SK-N-SH (cell line): ENCODE measurements at regions not wholly inside any gene's neighbourhood (a gene's known extent, or its start where the extent isn't known, plus 50 kb on each side); places are given as distances from the start of the nearest gene placed in this dataset.

Experiments used
- CTCF ChIA-PET: fragments of 300-600, 350-600 bp; formaldehyde crosslinking; extraction: SDS; loops from one replicate; lab custom pipeline; 2021; lab: Yijun Ruan, JAX
- POLR2A ChIA-PET: fragments of 350-600 bp; sonication (Branson Sonifier 250); formaldehyde crosslinking; extraction: SDS; loops from one replicate; lab custom pipeline; 2020; ENCODE audit warnings: antibody characterized with exemption, inconsistent platforms; lab: Yijun Ruan, JAX
- DNase-seq: peaks from one replicate; pipeline ENCODE4 v3.0.0; 2012
- H2AFZ ChIP-seq: fragments of 200-600 bp; sonication (generic); 2 replicates; pipeline ENCODE4 v1.8.1; 2016; ENCODE audit warnings: antibody characterized with exemption, mild to moderate bottlenecking, low read depth
- H3F3A ChIP-seq: fragments of 200-600 bp; sonication (generic); replicated peaks from 2 replicates; pipeline ENCODE3; 2016; ENCODE audit warnings: antibody characterized with exemption, mild to moderate bottlenecking; ENCODE audit not compliant: insufficient read depth
- H3K27ac ChIP-seq, 2 experiments: fragments of 200-500 bp in 1 of 2; fragments of 200-600 bp in 1 of 2; sonication (Bioruptor generic) in 1 of 2; sonication (generic), shearing (Covaris generic) in 1 of 2; 2 replicates each; pipeline versions ENCODE4 v1.5.1 to v1.6.1; 2014 to 2016; ENCODE audit warnings: low read depth in 2 of 2, inconsistent platforms in 1 of 2, low read length in 1 of 2, mild to moderate bottlenecking in 1 of 2, mixed read lengths in 1 of 2
- H3K27me3 ChIP-seq: fragments of 200-600 bp; sonication (generic), shearing (Covaris generic); 2 replicates; pipeline ENCODE4 v1.6.1; 2016; ENCODE audit warnings: mixed run types; ENCODE audit not compliant: insufficient read depth
- H3K36me3 ChIP-seq, 2 experiments: fragments of 200-500 bp in 1 of 2; fragments of 200-600 bp in 1 of 2; sonication (Bioruptor generic) in 1 of 2; sonication (generic) in 1 of 2; replicated peaks in 1 of 2; 2 replicates each; pipeline versions ENCODE3 to v1.5.1; 2014 to 2016; ENCODE audit warnings: low read length in 1 of 2, mild to moderate bottlenecking in 1 of 2; ENCODE audit not compliant: insufficient read depth in 2 of 2, control insufficient read depth in 1 of 2
- H3K4me1 ChIP-seq, 2 experiments: fragments of 200-500 bp in 1 of 2; fragments of 200-600 bp in 1 of 2; sonication (Bioruptor generic) in 1 of 2; sonication (generic), shearing (Covaris generic) in 1 of 2; 2 replicates each; pipeline versions ENCODE4 v1.5.1 to v1.6.1; 2014 to 2016; ENCODE audit warnings: low read depth in 1 of 2, low read length in 1 of 2, mixed run types in 1 of 2; ENCODE audit not compliant: insufficient read depth in 2 of 2, control insufficient read depth in 1 of 2
- H3K4me2 ChIP-seq: fragments of 200-600 bp; sonication (generic), shearing (Covaris generic); 2 replicates; pipeline ENCODE4 v1.6.1; 2017; ENCODE audit warnings: mixed run types
- H3K4me3 ChIP-seq, 2 experiments: fragments of 200-500 bp in 1 of 2; fragments of 200-600 bp in 1 of 2; sonication (Bioruptor generic) in 1 of 2; sonication (generic), shearing (Covaris generic) in 1 of 2; 2 replicates each; pipeline versions ENCODE4 v1.5.1 to v1.8.1; 2014 to 2016; ENCODE audit warnings: low read depth in 2 of 2, inconsistent platforms in 1 of 2, low read length in 1 of 2, mild to moderate bottlenecking in 1 of 2, mixed read lengths in 1 of 2, moderate library complexity in 1 of 2
- H3K79me2 ChIP-seq: fragments of 200-600 bp; sonication (generic); 2 replicates; pipeline ENCODE4 v1.8.1; 2017; ENCODE audit warnings: mild to moderate bottlenecking; ENCODE audit not compliant: insufficient read depth
- H3K9ac ChIP-seq: fragments of 200-600 bp; sonication (generic); 2 replicates; pipeline ENCODE4 v1.6.1; 2017; ENCODE audit warnings: mixed run types
- H3K9me2 ChIP-seq: fragments of 200-600 bp; sonication (generic); 2 replicates; pipeline ENCODE4 v1.6.1; 2017; ENCODE audit warnings: mixed run types
- H3K9me3 ChIP-seq: fragments of 200-600 bp; sonication (generic); 2 replicates; pipeline ENCODE4 v1.6.1; 2017; ENCODE audit warnings: mixed run types, mild to moderate bottlenecking, moderate library complexity
- H4K20me1 ChIP-seq: fragments of 200-600 bp; sonication (generic); 2 replicates; pipeline ENCODE4 v1.6.1; 2017; ENCODE audit warnings: mild to moderate bottlenecking, mixed run types; ENCODE audit not compliant: insufficient read depth
- CHD2 ChIP-seq: fragments of 150-350 bp; IDR thresholded peaks from 2 replicates; pipeline ENCODE4 v1.6.1; 2018; ENCODE audit warnings: low read length; ENCODE audit not compliant: partially characterized antibody
- EP300 ChIP-seq, 2 experiments: IDR thresholded peaks; 2 replicates each; pipeline versions ENCODE4 v1.4.0 to v1.6.1; 2012; ENCODE audit warnings: borderline replicate concordance in 1 of 2, low read depth in 1 of 2, low read length in 1 of 2
- EZH2phosphoT487 ChIP-seq: fragments of 200-600 bp; sonication (generic); IDR thresholded peaks from 2 replicates; pipeline ENCODE4 v1.6.1; 2017; ENCODE audit warnings: low read depth, mixed run types, mild to moderate bottlenecking, antibody characterized with exemption, moderate library complexity, borderline replicate concordance
- FOSL2 ChIP-seq: IDR thresholded peaks from 2 replicates; pipeline ENCODE4 v1.4.0; 2012; ENCODE audit warnings: low read depth, mild to moderate bottlenecking, moderate library complexity, borderline replicate concordance
- FOXJ3 ChIP-seq: sonication (generic); formaldehyde crosslinking; IDR thresholded peaks from 2 replicates; pipeline ENCODE4 v1.5.1; 2020; ENCODE audit warnings: mild to moderate bottlenecking, missing genetic modification reagents
- FOXM1 ChIP-seq: IDR thresholded peaks from 2 replicates; pipeline ENCODE4 v1.4.0; 2012; ENCODE audit warnings: low read depth, mild to moderate bottlenecking
- GABPA ChIP-seq: IDR thresholded peaks from 2 replicates; pipeline ENCODE4 v1.4.0; 2012; ENCODE audit warnings: low read depth, mild to moderate bottlenecking
- JUND ChIP-seq: IDR thresholded peaks from 2 replicates; pipeline ENCODE4 v1.4.0; 2012
- MEF2A ChIP-seq: IDR thresholded peaks from 2 replicates; pipeline ENCODE4 v1.4.0; 2012; ENCODE audit warnings: low read depth, borderline replicate concordance
- MXI1 ChIP-seq: IDR thresholded peaks from 2 replicates; pipeline ENCODE4 v1.6.1; 2012; ENCODE audit warnings: mild to moderate bottlenecking, low read depth, low read length, improper control_type of control experiment
- NFIC ChIP-seq: IDR thresholded peaks from 2 replicates; pipeline ENCODE4 v1.4.0; 2012; ENCODE audit warnings: borderline replicate concordance
- NRF1 ChIP-seq: IDR thresholded peaks from 2 replicates; pipeline ENCODE4 v1.6.1; 2012; ENCODE audit warnings: low read depth, mild to moderate bottlenecking, low read length
- POLR2AphosphoS5 ChIP-seq: IDR thresholded peaks from 2 replicates; pipeline ENCODE4 v1.6.1; 2012; ENCODE audit warnings: low read depth, low read length
- RAD21 ChIP-seq: IDR thresholded peaks from 2 replicates; pipeline ENCODE4 v1.6.1; 2012; ENCODE audit warnings: mild to moderate bottlenecking, low read length
- RCOR1 ChIP-seq: fragments of 150-350 bp; IDR thresholded peaks from 2 replicates; pipeline ENCODE4 v1.6.1; 2017; ENCODE audit warnings: antibody characterized with exemption, low read length
- RFX5 ChIP-seq: IDR thresholded peaks from 2 replicates; pipeline ENCODE4 v1.6.1; 2012; ENCODE audit warnings: mild to moderate bottlenecking, improper control_type of control experiment, low read length
- TAF1 ChIP-seq: IDR thresholded peaks from 2 replicates; pipeline ENCODE4 v1.6.1; 2012; ENCODE audit warnings: low read depth, mild to moderate bottlenecking, low read length, moderate library complexity, borderline replicate concordance
- TEAD4 ChIP-seq: IDR thresholded peaks from 2 replicates; pipeline ENCODE4 v1.4.0; 2012; ENCODE audit warnings: mild to moderate bottlenecking, borderline replicate concordance; ENCODE audit not compliant: insufficient read depth
- YY1 ChIP-seq: IDR thresholded peaks from 2 replicates; pipeline ENCODE4 v1.4.0; 2012; ENCODE audit warnings: low read depth, mild to moderate bottlenecking
- WGBS: methylation state at CpG from one replicate; pipeline ENCODE4 v1.1.6; 2017; ENCODE audit warnings: low lambda C conversion rate; 5-methylcytosine and 5-hydroxymethylcytosine counted together
- TF ChIP-seq, protein P1 (sequence below): fragments of 200-600 bp; sonication (generic); IDR thresholded peaks from 2 replicates; pipeline ENCODE4 v1.6.1; 2017; ENCODE audit warnings: antibody characterized with exemption, mild to moderate bottlenecking, moderate library complexity
- TF ChIP-seq, protein P2 (sequence below): IDR thresholded peaks from 2 replicates; pipeline ENCODE4 v1.4.0; 2012; ENCODE audit warnings: low read depth
- TF ChIP-seq, protein P3 (sequence below): IDR thresholded peaks from 2 replicates; pipeline ENCODE4 v1.4.0; 2012; ENCODE audit warnings: low read depth, borderline replicate concordance
- TF ChIP-seq, protein P4 (sequence below): fragments of 150-350 bp; IDR thresholded peaks from 2 replicates; pipeline ENCODE4 v1.6.1; 2017; ENCODE audit warnings: antibody characterized with exemption, low read length, low read depth, borderline replicate concordance
- TF ChIP-seq, protein P5 (sequence below): IDR thresholded peaks from 2 replicates; pipeline ENCODE4; 2012

- no peak for DNase-seq
- Histone ChIP-seq H2AFZ (no peak overlapping the region), H3K4me1 (no peaks in the 10 kb centered on the region), H4K20me1 (no peaks in the 10 kb centered on the region), H3K27ac (no peak overlapping the region), H3K9me3 (no peaks in the 10 kb centered on the region), H3K36me3 (no peaks in the 10 kb centered on the region), H3K4me2 (no peak overlapping the region), H3K4me3 (no peak overlapping the region), H3K27me3 (no peaks in the 10 kb centered on the region; the same call in 1 of the 2 replicates), H3F3A (no peaks in the 10 kb centered on the region), H3K79me2 (no peaks in the 10 kb centered on the region), H3K9ac (no peak overlapping the region), H3K9me2 (no peaks in the 10 kb centered on the region)
- TF ChIP-seq, protein P1, sequence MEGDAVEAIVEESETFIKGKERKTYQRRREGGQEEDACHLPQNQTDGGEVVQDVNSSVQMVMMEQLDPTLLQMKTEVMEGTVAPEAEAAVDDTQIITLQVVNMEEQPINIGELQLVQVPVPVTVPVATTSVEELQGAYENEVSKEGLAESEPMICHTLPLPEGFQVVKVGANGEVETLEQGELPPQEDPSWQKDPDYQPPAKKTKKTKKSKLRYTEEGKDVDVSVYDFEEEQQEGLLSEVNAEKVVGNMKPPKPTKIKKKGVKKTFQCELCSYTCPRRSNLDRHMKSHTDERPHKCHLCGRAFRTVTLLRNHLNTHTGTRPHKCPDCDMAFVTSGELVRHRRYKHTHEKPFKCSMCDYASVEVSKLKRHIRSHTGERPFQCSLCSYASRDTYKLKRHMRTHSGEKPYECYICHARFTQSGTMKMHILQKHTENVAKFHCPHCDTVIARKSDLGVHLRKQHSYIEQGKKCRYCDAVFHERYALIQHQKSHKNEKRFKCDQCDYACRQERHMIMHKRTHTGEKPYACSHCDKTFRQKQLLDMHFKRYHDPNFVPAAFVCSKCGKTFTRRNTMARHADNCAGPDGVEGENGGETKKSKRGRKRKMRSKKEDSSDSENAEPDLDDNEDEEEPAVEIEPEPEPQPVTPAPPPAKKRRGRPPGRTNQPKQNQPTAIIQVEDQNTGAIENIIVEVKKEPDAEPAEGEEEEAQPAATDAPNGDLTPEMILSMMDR = no peak
- TF ChIP-seq, protein P2, sequence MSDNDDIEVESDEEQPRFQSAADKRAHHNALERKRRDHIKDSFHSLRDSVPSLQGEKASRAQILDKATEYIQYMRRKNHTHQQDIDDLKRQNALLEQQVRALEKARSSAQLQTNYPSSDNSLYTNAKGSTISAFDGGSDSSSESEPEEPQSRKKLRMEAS = no peak
- TF ChIP-seq EP300 (IDR thresholded peaks at IDR 0.05; ENCODE audit: borderline replicate concordance in 1 of 2, low read depth in 1 of 2, low read length in 1 of 2) (no peak), TAF1 (no peak), TEAD4 (no peak), FOSL2 (no peak), NFIC (no peak), CHD2 (no peak), MXI1 (no peak), NRF1 (no peak)
- TF ChIP-seq, protein P3, sequence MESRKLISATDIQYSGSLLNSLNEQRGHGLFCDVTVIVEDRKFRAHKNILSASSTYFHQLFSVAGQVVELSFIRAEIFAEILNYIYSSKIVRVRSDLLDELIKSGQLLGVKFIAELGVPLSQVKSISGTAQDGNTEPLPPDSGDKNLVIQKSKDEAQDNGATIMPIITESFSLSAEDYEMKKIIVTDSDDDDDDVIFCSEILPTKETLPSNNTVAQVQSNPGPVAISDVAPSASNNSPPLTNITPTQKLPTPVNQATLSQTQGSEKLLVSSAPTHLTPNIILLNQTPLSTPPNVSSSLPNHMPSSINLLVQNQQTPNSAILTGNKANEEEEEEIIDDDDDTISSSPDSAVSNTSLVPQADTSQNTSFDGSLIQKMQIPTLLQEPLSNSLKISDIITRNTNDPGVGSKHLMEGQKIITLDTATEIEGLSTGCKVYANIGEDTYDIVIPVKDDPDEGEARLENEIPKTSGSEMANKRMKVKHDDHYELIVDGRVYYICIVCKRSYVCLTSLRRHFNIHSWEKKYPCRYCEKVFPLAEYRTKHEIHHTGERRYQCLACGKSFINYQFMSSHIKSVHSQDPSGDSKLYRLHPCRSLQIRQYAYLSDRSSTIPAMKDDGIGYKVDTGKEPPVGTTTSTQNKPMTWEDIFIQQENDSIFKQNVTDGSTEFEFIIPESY = no peak
- 17% methylated on average over 1 of the region's 1 CpG for WGBS
- CTCF ChIA-PET = no interaction called here
- POLR2A ChIA-PET = no interaction called here
These were observed 77.3 kb upstream of the TMEM47 start for GRCh38 chrX:34734383-34734782.

DNA sequence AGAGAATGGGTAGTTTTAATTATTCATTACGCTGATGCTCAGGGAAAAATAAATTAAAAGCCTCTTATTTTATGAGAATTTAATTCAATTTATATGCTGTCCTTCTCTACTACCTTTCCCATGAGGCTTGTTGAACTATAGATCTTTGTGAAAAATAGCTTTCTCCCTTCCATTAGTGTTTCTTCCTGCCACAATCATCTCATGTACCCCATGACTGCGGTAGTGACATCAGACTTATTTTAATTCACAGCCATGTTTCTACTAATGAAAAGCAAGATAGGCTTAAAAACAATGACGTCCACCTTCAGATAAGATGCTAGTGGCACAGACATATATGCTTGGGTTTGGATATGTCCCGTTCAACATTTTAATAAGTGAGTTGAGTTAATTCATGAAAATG is 87.4 kb upstream of the TMEM47 start:
- CTCF ChIA-PET = no interaction called here
- TF ChIP-seq, protein P4, sequence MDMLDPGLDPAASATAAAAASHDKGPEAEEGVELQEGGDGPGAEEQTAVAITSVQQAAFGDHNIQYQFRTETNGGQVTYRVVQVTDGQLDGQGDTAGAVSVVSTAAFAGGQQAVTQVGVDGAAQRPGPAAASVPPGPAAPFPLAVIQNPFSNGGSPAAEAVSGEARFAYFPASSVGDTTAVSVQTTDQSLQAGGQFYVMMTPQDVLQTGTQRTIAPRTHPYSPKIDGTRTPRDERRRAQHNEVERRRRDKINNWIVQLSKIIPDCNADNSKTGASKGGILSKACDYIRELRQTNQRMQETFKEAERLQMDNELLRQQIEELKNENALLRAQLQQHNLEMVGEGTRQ = no peak
- TF ChIP-seq FOXM1 (no peak), EZH2phosphoT487 (no peak), RFX5 (no peak), TEAD4 (no peak), TAF1 (no peak), MEF2A (no peak), FOXJ3 (no peak), YY1 (no peak), FOSL2 (no peak), JUND (no peak), RCOR1 (no peak), CHD2 (no peak), NRF1 (no peak), POLR2AphosphoS5 (no peak), GABPA (no peak), RAD21 (no peak)
- TF ChIP-seq, protein P5, sequence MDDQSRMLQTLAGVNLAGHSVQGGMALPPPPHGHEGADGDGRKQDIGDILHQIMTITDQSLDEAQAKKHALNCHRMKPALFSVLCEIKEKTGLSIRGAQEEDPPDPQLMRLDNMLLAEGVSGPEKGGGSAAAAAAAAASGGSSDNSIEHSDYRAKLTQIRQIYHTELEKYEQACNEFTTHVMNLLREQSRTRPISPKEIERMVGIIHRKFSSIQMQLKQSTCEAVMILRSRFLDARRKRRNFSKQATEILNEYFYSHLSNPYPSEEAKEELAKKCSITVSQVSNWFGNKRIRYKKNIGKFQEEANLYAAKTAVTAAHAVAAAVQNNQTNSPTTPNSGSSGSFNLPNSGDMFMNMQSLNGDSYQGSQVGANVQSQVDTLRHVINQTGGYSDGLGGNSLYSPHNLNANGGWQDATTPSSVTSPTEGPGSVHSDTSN = no peak
- WGBS = 2% methylated on average over 4 of the region's 4 CpGs

More for the DNA sequence above, 87.4 kb upstream of the TMEM47 start:
- Histone ChIP-seq H3K4me3 (no peak overlapping the region), H3K4me2 (no peak overlapping the region), H2AFZ (no peak overlapping the region), H3F3A (no peaks in the 10 kb centered on the region), H3K9me2 (no peaks in the 10 kb centered on the region), H3K4me1 (no peaks in the 10 kb centered on the region), H3K27me3 (no peaks in the 10 kb centered on the region; the same call in 1 of the 2 replicates), H3K79me2 (no peaks in the 10 kb centered on the region), H3K9ac (no peak overlapping the region), H4K20me1 (no peaks in the 10 kb centered on the region), H3K9me3 (no peaks in the 10 kb centered on the region), H3K36me3 (no peaks in the 10 kb centered on the region), H3K27ac (no peak overlapping the region)
- DNase-seq = no peak
- POLR2A ChIA-PET = no interaction called here
